Cortex of kidney (tissue), 1 donor: ENCODE measurements at regions not wholly inside any gene's neighbourhood (a gene's known extent, or its start where the extent isn't known, plus 50 kb on each side); places are given as distances from the start of the nearest gene placed in this dataset.

Experiments
- DNase-seq: peaks from one replicate; lab custom pipeline; 2025; lab: John Stamatoyannopoulos, UW

GRCh38 chr21:26784974-26785373 lies 60.2 kb downstream of the ADAMTS1 start:
- DNase-seq: no peak

DNA sequence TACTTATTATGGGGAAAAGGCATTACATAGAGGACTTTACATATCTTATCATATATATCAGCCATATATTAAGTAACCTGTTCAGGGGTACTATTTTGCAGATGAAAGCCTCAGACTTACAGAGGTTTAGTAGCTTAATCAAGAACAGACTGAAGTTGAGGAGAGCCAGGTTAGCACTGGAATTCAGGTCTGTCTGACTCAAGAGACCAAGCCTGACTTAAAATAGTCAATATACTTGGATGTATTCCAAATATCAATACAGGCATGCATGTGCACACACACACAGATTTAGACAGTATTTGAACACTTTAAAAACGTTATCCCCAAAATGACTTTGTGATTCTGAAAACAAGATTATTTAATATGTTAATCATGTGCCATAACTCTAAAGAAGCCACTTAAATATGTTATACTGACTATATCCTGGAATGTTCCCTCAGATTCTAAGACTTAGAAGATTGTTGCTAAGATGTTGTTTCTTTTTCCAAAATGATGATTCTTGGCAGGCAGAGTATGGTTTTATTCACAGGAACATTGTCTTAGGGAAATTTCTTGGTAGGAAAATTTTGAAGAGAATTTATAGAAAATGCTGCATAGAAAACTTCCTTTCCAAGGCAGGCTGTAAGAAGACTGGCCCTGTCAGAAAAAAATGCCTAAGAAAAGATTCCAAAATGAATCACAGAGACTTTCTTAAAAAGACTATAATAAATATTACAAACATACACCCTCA lies 61.6 kb downstream of the ADAMTS1 start:
- DNase-seq: no peak

DNA sequence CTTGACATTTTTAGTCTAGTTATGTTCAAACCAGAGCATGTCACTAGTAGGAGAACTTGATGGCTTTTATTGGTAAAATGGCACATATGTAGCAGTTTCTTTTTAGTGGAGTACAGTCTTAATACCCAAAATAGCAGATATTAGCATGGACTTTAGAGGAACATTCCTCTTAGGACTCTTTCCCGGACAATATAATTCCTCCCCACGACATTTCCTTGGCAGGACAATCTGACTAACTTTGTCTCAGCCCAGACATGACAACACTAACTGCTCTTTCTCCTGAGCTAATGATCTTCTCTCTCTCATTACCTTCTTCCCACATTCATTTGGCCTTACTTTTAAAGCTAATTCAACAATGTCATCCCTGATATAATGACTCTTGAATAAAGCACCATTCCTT lies 62.5 kb downstream of the ADAMTS1 start:
- DNase-seq: no peak

GRCh38 chr21:26782331-26782730 lies 62.9 kb downstream of the ADAMTS1 start:
- DNase-seq: no peak

- DNase-seq: no peak
These were observed 63.9 kb downstream of the ADAMTS1 start for GRCh38 chr21:26781331-26781730.

- no peak for DNase-seq
These were observed 68.0 kb downstream of the ADAMTS1 start for GRCh38 chr21:26777166-26777565.

DNA sequence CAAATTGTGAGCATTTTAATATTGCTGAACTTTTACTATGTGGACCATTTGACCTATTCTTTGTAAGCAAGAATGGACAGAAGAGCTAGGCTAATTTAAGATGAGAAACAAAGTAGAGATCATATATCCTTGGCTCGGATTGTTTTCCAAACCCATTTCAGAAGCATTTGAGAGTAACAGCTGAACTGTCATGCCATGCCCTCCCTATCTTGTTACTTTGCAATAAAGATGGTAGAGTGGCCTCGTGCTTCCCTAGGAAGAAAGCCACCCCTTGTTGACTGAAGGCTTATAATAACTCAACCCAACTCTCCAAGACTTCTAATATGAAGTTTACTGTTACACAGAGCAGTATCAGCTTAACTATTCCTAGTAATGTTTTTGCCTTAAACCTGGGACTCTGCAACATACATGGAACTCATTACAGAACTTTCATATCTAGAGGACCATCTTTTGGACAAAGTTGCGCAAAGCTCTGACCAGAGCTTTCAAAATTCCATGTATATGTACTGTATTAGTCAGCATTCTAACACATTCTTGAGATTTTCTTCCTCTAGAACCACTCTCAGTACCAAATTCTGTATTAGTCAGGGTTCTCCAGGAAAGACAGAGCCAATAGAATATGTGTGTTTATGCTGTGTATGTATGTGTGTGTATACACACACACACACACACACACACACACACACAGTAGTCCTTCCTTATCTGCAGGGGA lies 68.7 kb downstream of the ADAMTS1 start:
- no peak for DNase-seq

- no peak for DNase-seq
These were observed 72.2 kb downstream of the ADAMTS1 start for GRCh38 chr21:26773058-26773457.

DNA sequence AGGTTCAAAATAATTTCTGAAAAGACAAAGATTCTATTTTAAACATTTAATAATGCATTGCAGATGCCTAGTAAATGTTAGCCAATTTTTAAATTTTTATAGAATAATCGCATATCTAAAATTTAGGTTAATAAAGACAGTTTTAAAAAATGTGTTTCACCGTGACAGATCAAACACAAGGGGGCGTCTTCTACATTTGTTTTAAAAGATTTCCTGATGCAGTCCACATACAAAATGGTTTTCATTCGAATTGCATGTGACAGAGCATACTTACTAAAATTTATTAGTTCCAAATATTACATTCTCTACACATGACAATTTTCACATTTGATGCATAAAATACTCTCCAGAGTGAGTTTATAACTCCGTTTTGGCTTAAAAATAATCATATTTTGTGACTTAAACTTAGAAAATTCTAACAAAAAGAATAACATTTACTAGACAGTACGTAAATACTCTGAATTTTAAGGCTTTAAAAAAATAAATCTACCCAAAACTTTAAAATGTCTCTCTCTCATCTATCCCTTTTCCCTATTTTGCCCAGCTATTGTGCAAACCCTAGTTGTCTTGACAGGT lies 75.5 kb downstream of the ADAMTS1 start:
- no peak for DNase-seq

DNA sequence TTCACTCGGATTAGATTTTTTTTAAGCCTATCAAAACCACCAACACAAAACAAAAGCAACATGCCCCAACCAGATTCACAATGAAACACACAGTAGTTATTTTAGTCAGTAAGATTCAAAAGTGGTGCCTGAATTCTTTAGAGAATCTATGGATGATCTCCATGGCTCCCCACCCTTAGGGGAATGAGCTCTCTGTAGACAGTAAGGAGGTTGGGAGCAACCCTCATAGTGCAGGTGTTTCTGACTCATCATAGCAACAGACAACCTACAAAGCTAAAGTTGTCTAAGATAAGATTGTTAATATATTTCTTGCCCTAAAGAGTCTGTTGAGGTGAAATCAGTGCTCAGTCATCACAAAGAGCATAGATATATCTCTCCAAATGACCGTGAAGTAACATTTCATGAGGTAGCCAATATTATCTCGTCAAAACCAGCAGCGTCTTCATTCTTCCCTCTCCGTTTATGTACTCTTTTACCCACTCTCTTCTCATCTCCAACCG lies 78.3 kb downstream of the ADAMTS1 start:
- DNase-seq: no peak

DNA sequence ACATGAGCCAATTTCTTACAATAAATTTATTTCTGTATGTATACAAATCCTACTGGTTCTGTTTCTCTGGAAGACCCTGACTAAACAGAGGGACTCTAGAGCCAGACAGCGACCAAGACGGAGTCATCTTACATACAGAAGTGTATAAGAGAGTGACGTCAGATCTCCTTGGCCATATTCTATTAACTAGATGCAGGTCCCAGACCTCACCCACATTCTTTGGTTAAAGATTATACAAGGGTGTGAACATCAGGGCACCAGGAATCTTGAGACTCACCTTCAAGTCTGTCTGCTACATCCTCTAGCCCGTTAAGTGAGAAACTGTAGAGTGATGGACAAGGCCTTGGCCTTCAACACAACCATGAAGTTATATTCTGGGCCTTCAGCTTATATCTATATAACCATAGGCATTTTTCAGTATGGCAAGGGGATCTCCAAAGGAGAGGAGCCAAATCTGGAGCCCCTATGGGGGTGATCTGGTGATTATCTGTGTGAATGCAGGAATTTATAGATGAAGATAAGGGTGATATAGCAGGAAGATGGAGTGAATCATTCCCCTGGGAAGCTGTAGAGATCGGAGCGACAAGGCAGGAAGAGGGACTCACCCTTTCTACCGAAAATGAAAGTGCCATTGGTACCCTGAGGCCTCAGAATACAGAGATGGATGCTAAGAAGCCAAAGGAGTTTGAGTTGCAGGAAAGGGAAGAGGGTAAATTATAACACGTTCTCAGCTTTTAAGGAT lies 83.9 kb downstream of the ADAMTS1 start:
- no peak for DNase-seq

DNA sequence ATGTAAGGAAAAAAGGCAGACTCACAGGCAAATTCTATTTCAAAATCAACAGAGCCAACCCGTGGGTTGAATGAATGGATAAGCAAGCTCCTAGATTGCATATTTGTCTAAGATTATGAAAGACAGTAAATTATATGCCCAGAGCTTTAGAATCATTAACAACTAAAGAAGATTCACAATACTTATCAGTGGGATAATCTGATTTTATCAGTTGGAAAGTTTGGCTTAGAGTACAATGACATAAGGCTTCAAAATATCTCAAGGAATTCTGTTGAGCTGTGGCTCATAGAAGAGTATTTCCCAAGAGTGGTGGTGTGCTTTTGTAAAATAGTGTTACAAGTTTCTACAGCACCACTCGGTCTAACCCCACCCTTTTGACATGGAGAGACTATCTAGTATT lies 85.5 kb downstream of the ADAMTS1 start:
- DNase-seq: no peak

DNA sequence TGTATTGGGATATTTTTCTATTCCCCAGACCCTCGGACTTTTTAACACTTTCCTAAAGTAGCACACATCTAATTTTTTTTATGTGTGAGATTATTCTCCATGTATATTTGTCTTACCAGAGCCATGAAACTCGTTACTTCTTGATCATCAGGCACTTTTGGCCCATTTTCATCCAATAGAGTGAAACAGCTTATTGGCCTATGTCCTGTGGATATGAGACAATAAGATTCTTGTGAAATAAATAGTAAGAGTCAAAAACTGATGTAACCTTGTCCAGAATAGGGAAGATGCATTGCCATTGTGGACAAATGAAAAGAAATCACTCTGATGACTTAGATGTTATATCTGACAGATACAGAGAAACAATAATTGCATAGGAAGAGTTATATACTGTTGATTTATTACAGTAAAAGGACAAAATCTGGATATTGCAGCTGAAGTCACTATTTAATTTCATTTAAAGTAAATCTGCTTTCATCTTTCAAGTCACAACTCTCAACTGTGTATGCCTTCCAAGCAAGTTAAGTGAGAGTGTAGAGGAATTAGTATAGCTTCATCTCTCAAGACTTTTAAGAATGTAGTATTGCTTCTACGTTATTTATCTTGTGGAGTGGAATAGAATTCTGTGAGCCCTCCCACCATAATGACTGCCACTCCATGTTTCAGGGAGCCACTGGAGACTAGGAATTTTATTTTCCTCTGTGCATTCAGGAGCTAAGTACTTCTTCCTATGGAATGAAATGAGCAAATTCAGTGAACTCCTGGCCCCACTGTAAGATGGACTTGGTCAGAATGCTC lies 86.9 kb downstream of the ADAMTS1 start:
- no peak for DNase-seq

DNA sequence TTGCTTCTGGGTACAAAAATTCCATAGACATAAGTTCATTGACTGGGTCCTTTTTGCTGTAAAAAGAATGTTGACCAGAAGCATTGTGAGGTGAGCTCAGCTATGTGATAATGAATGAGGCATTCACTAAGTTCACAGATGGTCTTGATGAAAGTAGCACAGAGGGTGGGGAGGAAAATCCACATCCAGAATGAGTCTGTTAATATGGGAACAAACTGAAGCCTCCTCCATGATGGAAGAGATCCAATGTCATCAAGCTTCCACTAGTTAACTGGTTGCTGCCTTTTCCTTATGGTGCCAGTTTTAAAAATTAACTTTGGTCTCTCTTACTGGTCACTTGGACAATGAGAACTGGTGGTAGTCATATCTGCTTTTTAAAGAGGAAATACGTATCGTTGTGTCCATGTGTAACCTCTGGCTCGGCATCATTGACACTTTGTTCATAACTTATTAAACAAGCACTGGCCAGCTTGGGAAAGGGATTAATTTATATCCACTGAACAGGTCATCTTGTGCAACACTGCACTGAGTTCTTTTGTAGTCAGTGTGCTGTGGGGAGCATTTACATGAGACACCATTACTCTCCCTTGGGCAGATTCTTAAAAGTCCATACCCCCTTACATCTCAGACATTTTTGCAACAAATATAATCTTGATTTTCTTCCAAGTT lies 88.6 kb downstream of the ADAMTS1 start:
- DNase-seq: no peak

DNA sequence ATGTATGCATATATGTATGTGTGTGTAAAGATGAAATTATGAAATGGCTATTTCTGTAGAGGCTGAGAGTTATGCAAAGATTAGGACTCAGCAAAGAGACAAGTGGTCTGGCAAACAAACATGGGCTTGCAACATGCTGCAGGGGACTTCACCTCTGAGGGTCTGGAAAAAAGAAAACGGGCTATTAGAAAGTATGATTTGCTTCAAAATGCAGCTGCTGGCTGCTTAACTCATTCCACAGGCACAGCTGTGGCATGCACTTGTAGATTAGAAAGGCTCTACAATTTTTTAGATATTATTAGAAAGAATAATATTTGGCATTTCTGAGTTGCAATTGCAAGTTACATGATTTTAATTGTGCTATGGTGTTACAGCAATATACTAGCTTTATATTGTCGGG lies 90.4 kb downstream of the ADAMTS1 start:
- no peak for DNase-seq

GRCh38 chr21:26753822-26754221 lies 91.4 kb downstream of the ADAMTS1 start:
- no peak for DNase-seq

DNA sequence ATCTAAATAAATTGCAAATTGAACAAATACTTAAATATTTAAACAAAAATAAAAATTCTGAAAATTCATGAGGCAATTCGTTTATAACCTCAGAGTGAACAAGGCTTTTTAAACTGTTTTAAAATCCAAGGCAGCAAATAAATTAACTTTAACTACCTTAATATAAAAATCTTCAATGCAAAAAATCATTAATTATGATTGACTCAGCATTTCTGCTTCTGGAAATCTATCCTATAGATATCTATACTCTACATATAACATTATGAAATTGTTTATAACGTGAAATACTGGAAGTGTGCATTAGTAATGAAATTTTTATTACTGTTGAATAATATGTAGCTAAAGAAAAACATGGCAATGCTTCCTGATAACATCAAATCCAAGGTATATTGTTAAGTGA lies 92.4 kb downstream of the ADAMTS1 start:
- DNase-seq: no peak

DNA sequence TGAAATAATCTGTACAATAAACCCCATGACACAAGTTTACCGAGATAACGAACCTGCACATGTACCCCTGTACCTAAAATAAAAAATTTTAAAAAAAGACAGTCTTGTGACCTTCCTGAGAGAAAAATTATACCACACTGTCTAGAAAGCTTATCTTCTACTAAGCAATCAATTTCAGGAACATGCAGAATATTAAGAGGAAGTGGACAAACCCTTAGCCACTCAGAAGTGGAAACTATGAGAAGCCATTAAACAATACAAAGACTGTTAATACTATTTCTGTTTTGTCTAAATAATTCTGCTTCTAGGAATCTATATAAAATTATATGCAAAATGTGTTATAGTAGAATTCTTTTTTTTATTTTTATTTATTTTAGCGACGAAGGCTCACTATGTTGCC lies 93.9 kb downstream of the ADAMTS1 start:
- DNase-seq: no peak

DNA sequence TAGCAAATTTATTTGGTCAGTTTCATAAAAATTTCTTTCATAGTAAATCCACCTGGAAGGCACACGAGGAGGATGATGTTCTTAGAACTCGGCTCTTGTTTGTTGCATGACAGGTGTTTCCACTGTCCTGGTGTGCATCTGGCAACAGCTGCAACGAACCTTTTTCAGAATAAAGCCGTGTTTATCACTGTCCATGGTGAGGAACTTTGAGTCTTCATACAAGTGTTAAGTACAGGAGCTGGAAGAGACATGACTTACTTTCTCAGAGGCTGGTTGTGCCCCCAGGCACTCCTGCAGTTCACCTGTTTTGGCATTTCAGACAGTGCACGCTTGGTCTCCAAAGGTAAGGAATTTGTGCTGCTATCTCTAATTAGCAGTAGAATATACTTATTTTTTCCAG lies 97.1 kb downstream of the ADAMTS1 start:
- no peak for DNase-seq

DNA sequence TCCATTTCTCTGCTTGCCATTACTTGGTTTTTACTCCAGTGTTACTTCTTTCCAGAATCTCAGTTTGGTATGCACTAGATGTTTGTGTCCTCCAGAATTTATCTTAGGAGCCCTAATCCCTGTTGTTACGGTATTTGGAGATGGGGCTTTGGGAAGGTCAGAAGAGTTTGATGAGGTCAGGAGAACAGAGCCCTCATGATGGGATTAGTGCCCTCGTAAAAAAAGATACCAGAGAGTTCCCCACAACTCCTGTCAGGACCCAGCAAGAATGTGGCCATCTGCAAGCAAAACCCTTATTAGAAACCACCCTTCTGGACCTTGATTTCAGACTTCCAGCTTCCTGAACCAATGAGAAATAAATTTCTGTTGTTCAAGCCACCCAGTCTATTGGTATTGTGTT lies 98.0 kb downstream of the ADAMTS1 start:
- no peak for DNase-seq

- no peak for DNase-seq
These were observed 101.7 kb downstream of the ADAMTS1 start for GRCh38 chr21:26743524-26743923.
